GM13977 (cell line): ENCODE measurements at regions not wholly inside any gene's neighbourhood (a gene's known extent, or its start where the extent isn't known, plus 50 kb on each side); places are given as distances from the start of the nearest gene placed in this dataset.

ENCODE experiments used
- DNase-seq: peaks from one replicate; pipeline ENCODE4 v3.0.0; 2012; ENCODE audit warnings: low spot score
- CTCF ChIP-seq: IDR thresholded peaks from 2 replicates; pipeline ENCODE4 v1.5.1; 2012; ENCODE audit warnings: mild to moderate bottlenecking, control low read depth; ENCODE audit not compliant: insufficient read depth; ENCODE audit errors: extremely low read depth, missing control alignments
- in situ Hi-C: fragments of 300-500 bp; cut with MboI; formaldehyde crosslinking; loops from one replicate; pipeline ENCODE4 v1.12.0; 2022; ENCODE audit warnings: low sequenced_read_pairs, low pct_unique_long_range_greater_than_20kb, mixed read lengths, inconsistent platforms; ENCODE audit not compliant: unreplicated experiment

GRCh38 chr4:115356176-115356575 lies 242.8 kb upstream of the NDST4 start:
- DNase-seq = no peak
- TF ChIP-seq CTCF = no peak
- in situ Hi-C loops = no loop called here

GRCh38 chr4:115355329-115355728 lies 241.9 kb upstream of the NDST4 start:
- DNase-seq = no peak
- no peak for TF ChIP-seq CTCF
- in situ Hi-C loops = no loop called here

GRCh38 chr4:115353370-115353769 lies 239.9 kb upstream of the NDST4 start:
- no peak for DNase-seq
- TF ChIP-seq CTCF = no peak
- in situ Hi-C loops = no loop called here

GRCh38 chr4:115343171-115343570 lies 229.8 kb upstream of the NDST4 start:
- TF ChIP-seq CTCF = no peak
- no peak for DNase-seq
- in situ Hi-C loops = no loop called here

- no peak for DNase-seq
- in situ Hi-C loops = no loop called here
- TF ChIP-seq CTCF = no peak
Observed at GRCh38 chr4:115334736-115335411, 221.5 kb upstream of the NDST4 start.

- DNase-seq = no peak
- in situ Hi-C loops = no loop called here
- no peak for TF ChIP-seq CTCF
Observed at GRCh38 chr4:115332078-115332477, 218.7 kb upstream of the NDST4 start.
